Transverse colon (tissue), 4 donors: ENCODE measurements at regions not wholly inside any gene's neighbourhood (a gene's known extent, or its start where the extent isn't known, plus 50 kb on each side); places are given as distances from the start of the nearest gene placed in this dataset.

ENCODE experiments used
- DNase-seq: peaks from one replicate; pipeline ENCODE4 v3.0.0-alpha.2; 2019
- H3K27ac ChIP-seq, 4 donors: fragments of 200-600 bp; sonication (generic); 2 replicates each; pipeline ENCODE4 v1.5.1; 2016 to 2018; ENCODE audit warnings: inconsistent platforms in 4 of 4
- H3K27me3 ChIP-seq: fragments of 200-600 bp; sonication (generic); 2 replicates; pipeline ENCODE4 v1.5.1; 2017; ENCODE audit warnings: inconsistent platforms
- H3K36me3 ChIP-seq, 4 donors: fragments of 200-600 bp; sonication (generic); 2 replicates each; pipeline ENCODE4 v1.5.1; 2017 to 2019; ENCODE audit warnings: inconsistent platforms in 4 of 4
- H3K4me1 ChIP-seq, 4 donors: fragments of 200-600 bp; sonication (generic); 2 replicates each; pipeline ENCODE4 v1.5.1; 2017 to 2020; ENCODE audit warnings: inconsistent platforms in 4 of 4
- H3K4me3 ChIP-seq, 4 donors: fragments of 200-600 bp; sonication (generic); 1 replicate in 1 of 4; 2 replicates in 3 of 4; pipeline versions ENCODE4 v1.5.1 to v1.6.1; 2017 to 2019; ENCODE audit warnings: inconsistent platforms in 4 of 4
- H3K9me3 ChIP-seq, 2 donors: fragments of 200-600 bp; sonication (generic); 2 replicates each; pipeline ENCODE4 v1.5.1; 2017 to 2019; ENCODE audit warnings: inconsistent platforms in 2 of 2
- CTCF ChIP-seq, 5 experiments: fragments of 200-600 bp in 3 of 5; fragments of 450-650 bp in 2 of 5; sonication (generic) in 3 of 5; IDR thresholded peaks; 1 replicate in 2 of 5; 2 replicates in 3 of 5; pipeline ENCODE4 v1.5.1; 2016 to 2017; ENCODE audit warnings: antibody characterized with exemption in 5 of 5, inconsistent platforms in 3 of 5, mild to moderate bottlenecking in 2 of 5, moderate library complexity in 1 of 5
- EP300 ChIP-seq: sonication (generic); formaldehyde crosslinking; IDR thresholded peaks from one replicate; pipeline ENCODE4 v1.6.1; 2017; ENCODE audit warnings: antibody characterized with exemption, low read depth
- POLR2A ChIP-seq: fragments of 450-650 bp; IDR thresholded peaks from one replicate; pipeline ENCODE4 v1.6.1; 2016; ENCODE audit warnings: antibody characterized with exemption, mild to moderate bottlenecking, moderate library complexity
- POLR2AphosphoS5 ChIP-seq, 3 donors: sonication (generic); formaldehyde crosslinking; IDR thresholded peaks; one replicate each; pipeline ENCODE4 v1.6.1; 2016; ENCODE audit warnings: antibody characterized with exemption in 3 of 3
- WGBS, 2 donors: methylation state at CpG; one replicate each; pipeline ENCODE4 v1.1.5; 2018; ENCODE audit warnings: low coverage in 1 of 2; 5-methylcytosine and 5-hydroxymethylcytosine counted together
- in situ Hi-C, 4 donors: fragments of 200-750 bp; cut with MboI; loops; one replicate each; pipeline versions ENCODE4 v1.15.0 to v1.15.1; 2017; ENCODE audit warnings: low sequenced_read_pairs in 3 of 4, low pct_ligation_motif_present in 1 of 4, low pct_unique_long_range_greater_than_20kb in 1 of 4
- intact Hi-C: fragments of 100-400 bp; cut with DNase I; formaldehyde crosslinking; loops from one replicate; pipeline ENCODE4 v1.15.1; 2023; ENCODE audit warnings: low total_unique reads

- no peaks in the 10 kb centered on the region for H3K4me1 ChIP-seq
- TF ChIP-seq POLR2A: no peak
- TF ChIP-seq POLR2AphosphoS5 (IDR thresholded peaks at IDR 0.05): no peak
- TF ChIP-seq EP300: no peak
- no peak for TF ChIP-seq CTCF (IDR thresholded peaks at IDR 0.05)
- H3K9me3 ChIP-seq: no peaks in the 10 kb centered on the region
- H3K4me3 ChIP-seq: no peak overlapping the region
- no peak for DNase-seq
- intact Hi-C loops: no loop called here
- H3K27ac ChIP-seq: no peak overlapping the region
- in situ Hi-C loops: no loop called here
- H3K36me3 ChIP-seq: no peaks in the 10 kb centered on the region
- WGBS, 2 donors: 70 to 79% methylated on average over 1 of the region's 1 CpG
- no peaks in the 10 kb centered on the region for H3K27me3 ChIP-seq
These were observed 53.1 kb downstream of the CH25H start for GRCh38 chr10:89153971-89154370.

GRCh38 chr10:89153116-89153515 lies 54.0 kb downstream of the CH25H start:
- TF ChIP-seq POLR2A (no peak), EP300 (no peak), POLR2AphosphoS5 (IDR thresholded peaks at IDR 0.05) (no peak), CTCF (IDR thresholded peaks at IDR 0.05) (no peak)
- H3K27ac ChIP-seq: no peak overlapping the region
- in situ Hi-C loops: no loop called here
- WGBS, 2 donors: 69 to 81% methylated on average over 3 of the region's 3 CpGs
- H3K36me3 ChIP-seq: no peaks in the 10 kb centered on the region
- no peaks in the 10 kb centered on the region for H3K27me3 ChIP-seq
- no peaks in the 10 kb centered on the region for H3K9me3 ChIP-seq
- no peak for DNase-seq
- no peak overlapping the region for H3K4me3 ChIP-seq
- intact Hi-C loops: no loop called here
- H3K4me1 ChIP-seq: no peaks in the 10 kb centered on the region

GRCh38 chr10:89151857-89152256 lies 55.3 kb downstream of the CH25H start:
- no peaks in the 10 kb centered on the region for H3K4me1 ChIP-seq
- no peaks in the 10 kb centered on the region for H3K9me3 ChIP-seq
- H3K27ac ChIP-seq: no peak overlapping the region
- in situ Hi-C loops: no loop called here
- 66 to 67% methylated on average over 2 of the region's 2 CpGs for whole genome bisulfite sequencing, 2 donors
- no peak for DNase-seq
- no peaks in the 10 kb centered on the region for H3K36me3 ChIP-seq
- H3K27me3 ChIP-seq: no peaks in the 10 kb centered on the region
- TF ChIP-seq EP300: no peak
- no peak for TF ChIP-seq POLR2A
- no peak for TF ChIP-seq POLR2AphosphoS5 (IDR thresholded peaks at IDR 0.05)
- no peak for TF ChIP-seq CTCF (IDR thresholded peaks at IDR 0.05)
- H3K4me3 ChIP-seq: no peak overlapping the region
- intact Hi-C loops: no loop called here

GRCh38 chr10:89148061-89148460 lies 59.1 kb downstream of the CH25H start:
- Histone ChIP-seq H3K4me1 (no peaks in the 10 kb centered on the region), H3K27me3 (no peaks in the 10 kb centered on the region), H3K27ac (no peak overlapping the region), H3K9me3 (no peaks in the 10 kb centered on the region), H3K36me3 (no peaks in the 10 kb centered on the region), H3K4me3 (no peak overlapping the region)
- intact Hi-C loops: no loop called here
- in situ Hi-C loops: no loop called here
- DNase-seq: no peak
- TF ChIP-seq CTCF (IDR thresholded peaks at IDR 0.05) (no peak), EP300 (no peak), POLR2A (no peak), POLR2AphosphoS5 (IDR thresholded peaks at IDR 0.05) (no peak)
- WGBS, 2 donors: 87 to 92% methylated on average over 4 to 5 of the region's 5 CpGs
